Prostate gland (tissue), 2 donors: ENCODE measurements at regions not wholly inside any gene's neighbourhood (a gene's known extent, or its start where the extent isn't known, plus 50 kb on each side); places are given as distances from the start of the nearest gene placed in this dataset.
"Not testable (repeated sequence)": the region's sequence is repeated elsewhere in the genome, so short reads cannot be mapped to it uniquely, and the experiment has no call there.

ENCODE experiments used
- DNase-seq: peaks from one replicate; pipeline ENCODE4 v3.0.0-alpha.2; 2019; ENCODE audit warnings: low spot score
- H3K27ac ChIP-seq, 2 donors: fragments of 200-600 bp; sonication (generic); 2 replicates each; pipeline ENCODE4 v1.5.1; 2017 to 2019
- H3K27me3 ChIP-seq: fragments of 200-600 bp; sonication (generic); replicated peaks from 2 replicates; pipeline ENCODE4 v1.5.1; 2019; ENCODE audit not compliant: insufficient read depth
- H3K36me3 ChIP-seq, 2 donors: fragments of 200-600 bp; sonication (generic); 1 replicate in 1 of 2; 2 replicates in 1 of 2; pipeline versions ENCODE4 v1.5.1 to v1.8.1; 2017 to 2019
- H3K4me1 ChIP-seq: fragments of 200-600 bp; sonication (generic); replicated peaks from 2 replicates; pipeline ENCODE4 v1.5.1; 2019
- H3K4me3 ChIP-seq, 2 donors: fragments of 200-600 bp; sonication (generic); 2 replicates each; pipeline ENCODE4 v1.5.1; 2017 to 2019
- H3K9me3 ChIP-seq: fragments of 200-600 bp; sonication (generic); 2 replicates; pipeline ENCODE4 v1.5.1; 2017
- POLR2A ChIP-seq: fragments of 450-650 bp; IDR thresholded peaks from one replicate; pipeline ENCODE4 v1.6.1; 2016; ENCODE audit warnings: antibody characterized with exemption, mild to moderate bottlenecking
- POLR2AphosphoS5 ChIP-seq: sonication (generic); formaldehyde crosslinking; IDR thresholded peaks from one replicate; pipeline ENCODE4 v1.6.1; 2017; ENCODE audit warnings: antibody characterized with exemption
- WGBS: methylation state at CpG from one replicate; pipeline ENCODE4 v1.1.5; 2018; 5-methylcytosine and 5-hydroxymethylcytosine counted together
- intact Hi-C: fragments of 100-400 bp; cut with DNase I; formaldehyde crosslinking; loops from one replicate; pipeline ENCODE4 v1.14.2; 2022
- TF ChIP-seq, protein P1 (sequence below), 4 experiments: fragments of 200-600 bp in 2 of 4; fragments of 450-650 bp in 2 of 4; sonication (generic) in 2 of 4; IDR thresholded peaks; 1 replicate in 3 of 4; 2 replicates in 1 of 4; pipeline ENCODE4 v1.5.1; 2016 to 2019; ENCODE audit warnings: antibody characterized with exemption in 4 of 4, mild to moderate bottlenecking in 2 of 4, moderate library complexity in 2 of 4

DNA sequence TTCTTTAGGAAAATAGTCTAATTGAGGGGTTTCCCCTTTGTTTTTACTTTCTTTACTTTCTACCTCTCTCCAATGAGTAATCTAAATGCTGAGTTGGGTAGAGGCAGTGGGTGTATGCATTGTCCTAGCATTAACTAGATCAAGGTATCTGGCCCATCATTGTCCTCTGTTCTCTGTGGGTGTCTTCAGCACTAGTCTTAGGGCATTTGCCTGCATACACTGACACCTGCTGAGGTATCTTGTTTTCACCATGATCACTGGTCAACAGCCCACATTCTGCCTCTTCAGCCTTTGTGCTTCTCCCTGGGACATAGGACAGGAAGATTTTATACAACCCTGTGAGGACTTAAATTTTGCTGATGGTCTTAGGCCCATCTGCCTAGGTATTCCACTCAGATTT is 371.1 kb downstream of the RAB38 start:
- Histone ChIP-seq H3K4me3 (no peak overlapping the region), H3K9me3 (no peaks in the 10 kb centered on the region), H3K4me1 (no peaks in the 10 kb centered on the region), H3K27ac (no peak overlapping the region), H3K27me3 (no peaks in the 10 kb centered on the region), H3K36me3 (no peaks in the 10 kb centered on the region)
- intact Hi-C loops: no loop called here
- DNase-seq: no peak
- TF ChIP-seq, protein P1, sequence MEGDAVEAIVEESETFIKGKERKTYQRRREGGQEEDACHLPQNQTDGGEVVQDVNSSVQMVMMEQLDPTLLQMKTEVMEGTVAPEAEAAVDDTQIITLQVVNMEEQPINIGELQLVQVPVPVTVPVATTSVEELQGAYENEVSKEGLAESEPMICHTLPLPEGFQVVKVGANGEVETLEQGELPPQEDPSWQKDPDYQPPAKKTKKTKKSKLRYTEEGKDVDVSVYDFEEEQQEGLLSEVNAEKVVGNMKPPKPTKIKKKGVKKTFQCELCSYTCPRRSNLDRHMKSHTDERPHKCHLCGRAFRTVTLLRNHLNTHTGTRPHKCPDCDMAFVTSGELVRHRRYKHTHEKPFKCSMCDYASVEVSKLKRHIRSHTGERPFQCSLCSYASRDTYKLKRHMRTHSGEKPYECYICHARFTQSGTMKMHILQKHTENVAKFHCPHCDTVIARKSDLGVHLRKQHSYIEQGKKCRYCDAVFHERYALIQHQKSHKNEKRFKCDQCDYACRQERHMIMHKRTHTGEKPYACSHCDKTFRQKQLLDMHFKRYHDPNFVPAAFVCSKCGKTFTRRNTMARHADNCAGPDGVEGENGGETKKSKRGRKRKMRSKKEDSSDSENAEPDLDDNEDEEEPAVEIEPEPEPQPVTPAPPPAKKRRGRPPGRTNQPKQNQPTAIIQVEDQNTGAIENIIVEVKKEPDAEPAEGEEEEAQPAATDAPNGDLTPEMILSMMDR (IDR thresholded peaks at IDR 0.05): no peak
- TF ChIP-seq POLR2A (no peak), POLR2AphosphoS5 (no peak)

DNA sequence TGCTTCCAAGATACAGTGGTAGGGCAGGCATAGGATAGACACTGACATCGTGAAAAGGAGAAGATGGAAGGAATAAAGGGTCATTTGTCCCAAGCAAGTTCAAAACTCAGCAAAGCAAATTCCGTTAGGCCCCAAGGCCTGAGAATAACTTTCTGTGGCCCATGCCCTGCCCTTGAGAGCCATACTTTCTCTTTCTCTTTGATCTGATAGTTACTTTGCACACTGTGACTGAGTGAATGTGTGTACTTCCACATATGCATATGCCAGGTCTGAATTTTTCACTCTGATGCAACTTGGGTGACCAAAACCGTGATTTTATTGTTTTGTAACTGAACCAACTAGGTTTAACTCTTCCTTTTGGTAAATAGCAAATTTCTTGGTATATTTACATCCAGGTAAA is 371.5 kb downstream of the RAB38 start:
- H3K27ac ChIP-seq: no peak overlapping the region
- TF ChIP-seq POLR2AphosphoS5 (no peak), POLR2A (no peak)
- TF ChIP-seq, protein P1 (IDR thresholded peaks at IDR 0.05): no peak
- no peak for DNase-seq
- no peaks in the 10 kb centered on the region for H3K36me3 ChIP-seq
- H3K4me3 ChIP-seq: no peak overlapping the region
- no peaks in the 10 kb centered on the region for H3K4me1 ChIP-seq
- intact Hi-C loops: no loop called here
- H3K27me3 ChIP-seq: no peaks in the 10 kb centered on the region
- H3K9me3 ChIP-seq: no peaks in the 10 kb centered on the region
- 77% methylated on average over 3 of the region's 3 CpGs for WGBS

DNA sequence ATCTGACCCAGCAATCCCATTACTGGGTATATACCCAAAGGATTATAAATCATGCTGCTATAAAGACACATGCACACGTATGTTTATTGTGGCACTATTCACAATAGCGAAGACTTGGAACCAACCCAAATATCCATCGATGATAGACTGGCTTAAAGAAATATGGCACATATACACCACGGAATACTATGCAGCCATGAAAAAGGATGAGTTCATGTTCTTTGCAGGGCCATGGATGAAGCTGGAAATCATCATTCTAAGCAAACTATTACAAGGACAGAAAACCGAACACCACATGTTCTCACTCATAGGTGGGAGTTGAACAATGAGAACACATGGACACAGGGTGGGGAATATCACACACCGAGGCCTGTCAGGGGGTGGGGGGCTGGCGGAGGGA is 390.4 kb downstream of the RAB38 start:
- H3K4me3 ChIP-seq, H3K9me3 ChIP-seq, H3K27me3 ChIP-seq, intact Hi-C loops, H3K4me1 ChIP-seq, H3K36me3 ChIP-seq, H3K27ac ChIP-seq, DNase-seq: not testable (repeated sequence)
- 94% methylated on average over 7 of the region's 7 CpGs for WGBS

DNA sequence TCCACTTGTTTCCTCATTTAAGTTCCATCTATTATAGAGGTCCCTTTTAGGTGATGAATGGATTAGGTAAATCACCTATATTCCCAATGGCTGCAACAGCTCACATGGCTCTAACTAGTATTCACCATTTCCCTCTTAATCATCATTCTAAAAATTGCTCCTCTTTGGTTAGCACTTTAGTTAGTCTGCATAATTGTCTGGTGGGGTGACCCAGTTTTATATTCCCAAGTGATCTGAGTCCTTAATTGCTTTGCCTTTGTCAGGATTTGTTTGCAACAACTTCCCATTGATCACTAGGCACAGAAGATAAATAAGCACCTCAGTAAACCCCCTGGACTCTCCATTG is 395.2 kb downstream of the RAB38 start:
- Histone ChIP-seq H3K4me1 (no peaks in the 10 kb centered on the region), H3K9me3 (no peaks in the 10 kb centered on the region), H3K27me3 (no peaks in the 10 kb centered on the region), H3K4me3 (no peak overlapping the region), H3K36me3 (no peaks in the 10 kb centered on the region), H3K27ac (no peak overlapping the region)
- TF ChIP-seq POLR2AphosphoS5 (no peak), POLR2A (no peak)
- TF ChIP-seq, protein P1 (IDR thresholded peaks at IDR 0.05): no peak
- DNase-seq: no peak
- intact Hi-C loops: no loop called here

DNA sequence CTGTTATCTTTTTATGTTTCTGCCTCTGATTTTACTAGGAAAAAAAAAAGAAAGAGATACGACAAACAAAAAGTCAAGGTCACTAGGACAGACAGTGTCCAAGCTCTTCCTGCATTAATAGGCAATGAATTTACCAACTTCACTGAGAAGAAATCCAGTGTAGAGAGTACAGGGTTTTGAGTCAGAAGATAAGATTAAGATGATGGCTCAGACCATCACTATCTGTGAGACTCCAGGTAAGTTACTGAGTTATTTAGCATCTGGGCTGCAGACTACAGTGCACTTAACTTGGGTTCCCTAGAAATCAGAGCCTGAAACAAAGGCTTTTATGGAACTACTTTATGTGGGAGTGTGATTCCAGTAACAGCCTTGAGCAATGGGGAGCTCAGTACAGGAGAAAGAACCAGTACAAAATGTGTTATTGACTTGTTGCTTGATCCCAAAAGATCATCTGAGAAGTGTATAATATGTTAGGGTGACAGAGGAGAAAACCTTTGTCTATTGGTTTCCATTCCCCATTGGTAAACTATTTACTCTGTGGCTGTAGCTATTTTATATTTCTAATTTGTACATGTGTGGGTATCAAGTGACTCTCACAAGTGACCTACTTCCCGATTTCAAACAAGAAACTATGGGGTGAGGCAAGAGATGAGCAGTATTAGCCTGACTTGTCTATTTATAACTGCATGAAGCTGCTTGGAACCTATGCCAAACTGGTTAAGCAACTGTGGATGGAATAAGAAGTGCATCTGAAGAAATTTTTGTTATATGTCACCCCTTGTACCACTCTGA is 395.8 kb downstream of the RAB38 start:
- intact Hi-C loops: no loop called here
- no peaks in the 10 kb centered on the region for H3K9me3 ChIP-seq
- no peak for DNase-seq
- TF ChIP-seq POLR2A (no peak), POLR2AphosphoS5 (no peak)
- TF ChIP-seq, protein P1 (IDR thresholded peaks at IDR 0.05): no peak
- H3K4me1 ChIP-seq: no peaks in the 10 kb centered on the region
- no peaks in the 10 kb centered on the region for H3K27me3 ChIP-seq
- no peaks in the 10 kb centered on the region for H3K36me3 ChIP-seq
- whole genome bisulfite sequencing: 34% methylated on average over 2 of the region's 2 CpGs
- H3K4me3 ChIP-seq: no peak overlapping the region
- no peak overlapping the region for H3K27ac ChIP-seq
